Fibroblast of skin of scalp (primary cell): ENCODE measurements at regions not wholly inside any gene's neighbourhood (a gene's known extent, or its start where the extent isn't known, plus 50 kb on each side); places are given as distances from the start of the nearest gene placed in this dataset.
A peak's percentile ranks its signal among the peaks of the same experiment; 100 is the strongest.
"Not testable (repeated sequence)": the region's sequence is repeated elsewhere in the genome, so short reads cannot be mapped to it uniquely, and the experiment has no call there.

Experiments
- DNase-seq: peaks from one replicate; pipeline ENCODE4 v3.0.0-alpha.2; 2013

DNA sequence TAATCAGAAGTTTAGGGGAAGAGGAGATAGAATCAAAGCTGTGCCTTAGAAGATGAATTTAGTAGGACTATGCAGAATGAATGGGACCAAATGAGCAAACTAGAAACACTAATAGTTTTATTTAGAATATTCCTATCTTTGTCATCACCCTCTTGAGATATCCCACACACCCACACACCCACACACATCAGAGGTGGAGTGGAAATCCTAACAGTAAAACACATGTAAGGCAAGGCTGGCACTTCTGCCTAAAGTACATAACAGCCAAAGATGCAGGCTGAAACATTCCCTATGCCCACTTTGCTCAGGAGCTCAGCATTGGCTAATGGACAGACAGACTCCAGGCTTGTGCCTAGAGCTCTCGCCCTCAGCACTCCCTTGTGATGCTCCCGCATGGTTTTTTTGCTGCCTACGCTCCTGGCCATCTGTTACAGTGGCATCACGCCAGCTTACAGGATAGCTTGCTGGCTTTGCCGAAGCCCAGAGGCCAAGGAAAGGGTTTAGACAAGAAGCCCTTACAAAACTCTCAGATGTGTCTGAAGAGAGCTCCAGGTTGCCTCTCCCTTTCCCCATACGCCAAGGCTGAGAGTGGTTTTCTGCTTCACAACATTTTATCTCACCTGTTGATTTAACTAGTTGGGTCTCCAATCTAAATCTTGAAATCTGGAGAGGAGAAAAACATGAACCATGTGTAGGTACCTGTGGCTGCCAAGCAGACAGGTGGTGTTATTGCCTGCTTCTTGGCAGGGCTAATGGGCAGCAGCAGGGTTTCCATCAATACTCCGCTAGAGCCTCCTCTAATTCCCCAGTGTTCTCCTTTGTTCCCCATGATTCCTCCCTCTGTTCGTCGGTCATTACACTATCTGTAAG lies 282.6 kb upstream of the ID4 start:
- no peak for DNase-seq

DNA sequence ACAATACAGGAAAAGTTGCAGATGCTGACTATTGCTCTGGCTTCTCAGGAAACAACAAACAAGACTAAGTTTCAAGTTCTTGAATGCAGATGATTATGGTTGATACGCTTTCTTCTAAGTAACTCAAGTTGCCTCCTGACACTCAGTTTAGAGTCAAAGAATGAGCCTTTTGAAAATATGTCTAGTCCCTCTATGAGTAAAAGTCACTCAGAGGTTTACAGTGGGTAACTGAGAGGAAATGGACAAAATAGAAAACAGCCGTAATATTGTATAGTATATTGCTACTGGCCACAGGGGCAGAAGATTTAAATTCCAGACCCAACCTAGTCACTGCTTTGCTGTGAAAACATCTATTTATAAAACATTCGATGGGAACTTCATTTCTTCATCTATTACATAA lies 280.0 kb upstream of the ID4 start:
- no peak for DNase-seq

DNA sequence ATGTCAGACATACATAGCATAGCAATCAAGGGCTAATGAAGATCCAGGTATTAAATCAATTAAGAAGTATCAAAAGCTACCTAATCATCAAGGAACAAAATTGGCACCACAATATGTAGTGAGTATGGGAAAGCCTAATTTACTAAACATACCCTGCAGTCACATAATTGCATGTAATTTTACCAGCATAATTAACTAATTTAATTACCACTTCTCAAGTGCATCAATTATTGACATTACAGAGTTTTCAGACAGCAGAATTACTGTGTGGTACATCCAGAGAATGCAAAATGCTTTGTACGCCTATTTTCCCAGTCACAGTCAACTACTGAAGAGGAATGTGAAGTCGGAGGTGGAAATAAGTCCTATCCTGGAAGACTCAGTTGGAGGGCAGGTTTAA lies 279.0 kb upstream of the ID4 start:
- no peak for DNase-seq

DNA sequence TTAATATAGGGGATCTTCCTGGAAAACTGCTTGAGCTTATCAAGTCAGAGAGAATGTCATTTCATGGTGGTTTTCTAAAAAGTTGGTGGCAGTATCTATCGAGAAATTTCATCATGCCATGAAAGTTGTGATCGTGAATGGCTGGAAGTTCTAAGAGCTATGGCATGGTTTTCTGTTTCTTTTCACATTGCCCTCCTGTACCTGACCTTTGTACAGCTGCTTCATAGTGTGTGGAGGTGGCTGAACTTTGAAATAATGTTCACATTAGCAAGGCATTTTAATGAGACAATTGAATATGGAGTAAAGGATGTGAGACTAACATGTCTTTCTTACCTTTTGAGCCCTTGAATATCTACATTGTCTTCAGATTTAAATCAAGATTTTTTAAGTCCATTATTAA lies 278.2 kb upstream of the ID4 start:
- no peak for DNase-seq

DNA sequence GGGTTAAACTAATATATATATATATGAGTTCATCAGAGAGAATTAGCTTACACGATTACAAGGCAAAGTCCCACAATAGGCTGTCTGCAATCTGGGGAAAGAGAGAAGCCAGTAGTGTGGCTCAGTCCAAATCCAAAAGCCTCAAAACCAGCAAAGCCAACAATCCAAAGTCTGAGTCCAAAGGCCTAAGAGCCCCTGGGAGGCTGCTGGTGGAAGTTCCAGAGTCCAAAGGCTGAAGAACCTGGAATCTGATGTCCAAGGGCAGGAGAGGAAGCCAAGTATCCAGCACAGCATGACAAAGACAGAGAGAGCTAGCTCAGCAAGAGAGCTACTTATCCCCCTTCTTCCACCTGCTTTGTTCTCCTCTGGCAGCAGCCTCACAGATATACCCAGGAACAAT lies 274.7 kb upstream of the ID4 start:
- no peak for DNase-seq

DNA sequence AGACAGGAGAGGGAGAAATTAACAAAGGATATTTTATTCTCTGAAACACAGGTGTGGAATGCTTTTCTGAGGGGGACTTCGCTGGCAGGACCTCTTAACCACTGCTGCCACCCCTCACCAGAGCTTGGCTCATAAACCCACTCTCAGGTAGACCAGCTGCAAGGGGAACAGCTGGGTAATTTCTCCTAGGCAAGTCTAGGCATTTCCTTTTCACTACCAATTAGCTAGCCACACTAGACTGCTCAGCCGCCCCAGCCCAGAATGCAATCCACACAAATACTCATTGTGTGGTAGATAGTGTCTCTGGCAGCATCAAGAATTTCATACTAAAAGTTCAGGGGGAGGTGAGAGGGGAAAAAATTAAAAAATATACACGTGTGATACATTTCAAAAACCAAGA lies 267.6 kb upstream of the ID4 start:
- DNase-seq, result no peak

DNA sequence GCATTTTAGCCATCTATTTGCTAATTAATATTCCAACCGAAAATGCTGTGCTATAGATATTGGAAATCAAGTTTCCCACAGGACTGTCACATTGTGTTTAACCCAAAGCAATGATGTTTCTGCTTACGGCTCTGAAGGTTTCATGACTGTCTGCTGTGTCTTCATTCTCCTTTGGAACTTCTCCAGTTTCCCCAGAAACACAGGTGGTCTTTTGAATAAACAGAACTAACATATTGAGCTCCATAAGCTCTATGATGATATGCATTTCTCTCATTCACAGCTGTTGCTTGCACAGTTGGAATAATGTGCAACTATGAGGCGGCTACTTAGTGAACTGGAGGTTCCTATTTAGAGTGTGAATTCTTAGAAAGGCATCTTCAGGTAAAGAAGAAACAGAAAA lies 266.0 kb upstream of the ID4 start:
- no peak for DNase-seq

DNA sequence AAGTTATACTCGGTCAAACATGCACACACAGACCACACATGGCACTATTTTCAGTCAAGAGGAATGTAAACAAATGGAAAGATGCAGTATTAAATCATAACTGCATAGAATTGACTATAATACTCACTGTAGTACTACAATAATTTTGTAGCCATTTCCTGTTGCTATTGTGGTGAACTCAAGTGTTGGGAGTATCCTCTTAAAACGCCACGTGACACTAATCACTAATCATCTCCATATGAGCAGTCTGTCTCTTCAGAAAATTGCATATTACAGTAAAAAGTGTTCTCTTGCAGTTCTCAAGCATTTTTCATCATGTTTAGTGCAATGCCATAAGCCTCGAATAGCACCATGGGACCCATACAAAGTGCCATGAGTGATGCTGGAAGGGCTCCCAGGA lies 258.7 kb upstream of the ID4 start:
- DNase-seq, result peak; percentile 87

DNA sequence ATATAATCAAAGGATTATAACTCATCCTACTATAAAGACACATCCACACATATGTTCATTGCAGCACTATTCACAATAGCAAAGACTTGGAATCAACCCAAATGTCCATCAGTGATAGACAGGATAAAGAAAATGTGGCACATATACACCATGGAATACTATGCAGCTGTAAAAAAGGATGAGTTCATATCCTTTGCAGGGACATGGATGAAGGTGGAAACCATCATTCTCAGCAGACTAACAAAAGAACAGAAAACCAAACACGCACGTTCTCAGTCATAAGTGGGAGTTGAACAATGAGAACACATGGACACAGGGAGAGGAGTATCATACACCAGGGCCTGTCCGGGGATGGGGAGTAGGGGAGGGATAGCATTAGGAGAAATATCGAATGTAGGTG lies 253.0 kb upstream of the ID4 start:
- DNase-seq, result not testable (repeated sequence)

DNA sequence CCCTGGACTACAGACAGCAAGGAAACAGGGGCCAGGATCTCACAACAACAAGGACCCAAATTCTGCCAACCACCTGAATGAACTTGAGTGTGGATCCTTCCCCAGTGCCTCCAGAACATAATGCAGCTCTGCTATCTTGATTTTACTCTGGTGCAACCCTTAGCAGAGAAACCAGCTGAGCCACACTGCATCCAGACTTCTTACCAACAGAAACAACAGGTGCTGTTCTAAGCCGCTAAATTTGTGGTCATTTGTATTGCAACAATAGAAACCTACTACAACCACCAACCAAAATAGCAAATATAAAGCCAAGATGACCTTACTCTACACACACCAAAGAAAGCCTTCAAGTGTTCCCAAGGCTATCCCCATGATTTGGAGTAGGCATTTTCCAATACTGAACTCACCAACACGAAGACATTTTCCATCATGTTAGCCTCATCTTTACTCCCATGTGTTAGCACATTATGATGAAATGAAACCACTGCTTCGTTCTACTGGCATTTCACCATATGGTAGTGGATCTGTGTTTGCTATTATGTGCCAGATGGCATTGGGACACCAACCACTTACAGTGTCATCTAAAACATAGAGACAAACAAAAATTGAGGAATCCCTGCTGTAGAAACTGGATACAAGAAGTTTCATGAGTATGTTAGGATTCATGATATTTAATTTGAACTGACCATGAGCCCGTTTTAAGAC lies 249.8 kb upstream of the ID4 start:
- no peak for DNase-seq

DNA sequence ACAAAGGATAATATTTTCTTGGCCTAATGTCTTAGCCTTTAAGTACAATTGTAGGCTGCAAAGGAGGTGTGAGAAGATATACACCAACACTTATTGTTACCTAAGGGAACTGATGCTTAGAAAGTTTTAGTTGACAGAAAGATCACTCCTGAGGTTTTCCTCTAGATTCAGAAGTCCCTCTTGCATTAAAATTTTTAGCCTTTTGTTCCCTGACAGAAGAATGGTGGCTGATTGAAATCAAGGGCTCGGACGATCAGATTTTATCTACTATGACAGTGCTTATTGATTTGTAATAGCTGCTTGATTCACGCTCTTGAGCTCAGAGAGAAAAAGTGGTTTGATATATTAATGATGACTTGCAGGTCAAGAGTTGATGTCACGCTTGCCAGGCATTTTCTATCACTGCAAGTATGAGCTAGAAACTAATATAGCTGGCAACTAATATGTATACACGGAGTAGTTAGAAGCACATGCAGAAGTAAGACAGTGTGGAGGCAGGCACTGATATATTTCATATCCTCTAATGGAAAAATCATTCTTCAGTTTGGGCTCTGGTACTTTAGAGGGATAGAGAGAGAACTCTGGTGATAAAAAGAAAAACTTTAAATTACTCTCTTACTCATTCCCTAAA lies 246.6 kb upstream of the ID4 start:
- no peak for DNase-seq

DNA sequence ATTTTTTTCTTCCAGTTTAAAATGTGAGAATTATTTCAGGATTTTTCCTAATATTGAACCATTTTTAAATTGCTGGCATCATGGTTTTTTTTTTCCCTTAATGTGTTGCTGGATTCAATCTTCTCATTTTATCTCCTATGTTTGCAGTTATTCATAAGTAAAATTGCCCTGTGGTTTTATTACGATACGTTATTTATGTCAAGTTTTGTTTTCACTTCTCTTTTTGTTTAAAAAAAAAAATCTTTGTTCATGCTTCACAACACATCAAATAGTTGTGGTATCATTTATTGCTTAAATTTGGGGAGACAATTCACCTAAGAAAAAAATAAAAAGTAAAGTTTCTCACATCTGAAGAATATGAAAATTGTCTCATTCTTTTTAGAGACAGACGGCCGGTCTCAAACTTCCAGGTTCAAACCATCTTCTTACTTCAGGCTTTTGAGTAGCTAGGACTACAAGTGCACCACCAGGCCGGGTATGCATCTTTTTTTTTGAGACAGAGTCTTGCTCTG lies 239.3 kb upstream of the ID4 start:
- DNase-seq, result no peak

DNA sequence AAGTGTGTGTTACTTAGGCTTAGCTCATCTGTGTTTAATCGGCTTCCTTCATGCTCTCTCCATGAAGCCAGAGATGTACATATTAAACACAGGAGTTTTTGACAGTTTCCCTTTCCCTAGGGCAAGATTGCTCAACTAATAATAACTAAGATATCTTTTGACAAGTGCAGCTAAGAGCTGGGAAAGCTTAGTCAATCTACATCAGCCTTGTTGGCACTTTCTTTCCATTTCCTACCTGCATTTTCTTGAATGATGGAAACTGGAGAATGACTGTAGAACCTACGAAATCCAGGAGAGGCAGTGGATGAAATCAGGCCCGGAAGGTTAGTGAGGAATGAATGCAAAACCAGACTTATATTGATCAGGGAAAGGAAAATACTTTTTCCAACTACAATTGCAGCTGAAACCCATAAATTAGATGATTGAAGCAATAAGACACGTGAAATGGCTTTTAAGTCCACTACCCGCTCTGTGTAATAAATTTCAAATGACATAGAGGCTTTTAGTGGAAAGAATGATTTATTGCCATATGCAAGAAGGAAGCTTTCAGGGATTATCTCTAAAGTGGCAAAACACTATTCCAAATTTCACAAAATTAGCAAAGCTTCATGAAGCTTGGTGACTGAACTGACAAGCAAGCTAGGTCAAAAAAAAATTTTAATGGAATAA lies 237.2 kb upstream of the ID4 start:
- DNase-seq, result no peak

DNA sequence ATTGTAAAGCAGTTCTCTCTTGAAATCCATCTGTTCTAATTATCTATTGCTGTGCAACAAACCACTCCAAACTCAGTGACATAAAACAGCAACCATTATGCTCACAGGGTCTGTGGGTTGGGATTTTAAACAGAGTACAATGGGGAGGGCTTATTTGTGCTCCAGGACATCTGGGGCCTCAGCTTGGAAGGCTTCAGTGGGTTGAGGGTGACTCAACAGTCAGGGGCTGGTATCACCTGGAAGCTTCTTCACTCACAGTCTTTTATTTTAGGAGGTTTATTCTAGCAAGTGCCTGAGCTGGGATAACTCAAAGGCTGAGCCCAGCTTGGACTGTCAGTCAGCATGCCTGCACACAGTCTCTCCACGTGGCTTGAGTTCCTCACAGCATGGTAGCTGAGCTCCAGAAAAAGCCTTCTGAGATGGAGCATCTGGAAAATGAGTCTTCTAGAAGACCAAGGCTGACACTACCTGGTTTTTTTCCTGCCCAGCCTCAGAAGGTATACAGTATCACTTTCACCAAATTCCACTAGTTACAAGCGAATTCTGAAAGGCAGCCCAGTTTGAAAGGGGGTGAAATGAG lies 234.6 kb upstream of the ID4 start:
- DNase-seq, result no peak

DNA sequence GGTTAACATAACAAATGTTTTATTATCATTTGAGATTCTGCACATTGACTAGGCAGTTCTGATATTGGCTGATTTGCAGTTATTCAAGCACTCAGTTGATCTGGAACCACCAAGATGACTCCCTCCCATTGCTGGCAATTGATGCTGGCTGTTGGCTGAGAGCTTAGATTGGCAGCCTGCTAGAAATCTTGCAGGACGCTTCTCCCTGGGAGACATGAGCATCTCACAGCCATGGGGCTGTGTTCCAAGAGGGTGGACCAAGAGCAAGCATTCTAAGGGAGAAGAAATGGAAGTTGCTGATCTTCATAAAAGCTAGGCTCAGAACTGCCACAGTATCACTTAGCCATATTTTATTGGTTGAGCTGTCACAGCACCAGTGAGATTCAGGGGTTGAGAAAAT lies 233.4 kb upstream of the ID4 start:
- DNase-seq, result no peak

DNA sequence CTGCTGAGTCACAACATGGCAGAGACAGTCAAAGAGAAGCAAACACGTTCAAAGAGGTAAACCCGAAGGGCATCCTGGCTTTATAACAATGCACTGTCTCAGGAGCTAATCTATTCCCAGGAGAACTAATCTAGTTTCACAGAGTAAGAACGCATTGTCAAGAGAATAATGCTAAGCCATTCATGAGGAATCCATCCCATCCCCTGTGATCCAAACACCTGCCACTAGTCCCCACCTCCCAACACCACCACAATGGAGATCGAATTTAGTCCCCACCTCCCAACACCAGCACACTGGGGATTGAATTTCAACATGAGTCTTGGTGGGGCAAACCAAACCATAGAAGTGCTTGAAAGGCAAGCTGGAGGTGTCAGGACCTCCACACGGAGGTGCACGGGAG lies 231.5 kb upstream of the ID4 start:
- no peak for DNase-seq

DNA sequence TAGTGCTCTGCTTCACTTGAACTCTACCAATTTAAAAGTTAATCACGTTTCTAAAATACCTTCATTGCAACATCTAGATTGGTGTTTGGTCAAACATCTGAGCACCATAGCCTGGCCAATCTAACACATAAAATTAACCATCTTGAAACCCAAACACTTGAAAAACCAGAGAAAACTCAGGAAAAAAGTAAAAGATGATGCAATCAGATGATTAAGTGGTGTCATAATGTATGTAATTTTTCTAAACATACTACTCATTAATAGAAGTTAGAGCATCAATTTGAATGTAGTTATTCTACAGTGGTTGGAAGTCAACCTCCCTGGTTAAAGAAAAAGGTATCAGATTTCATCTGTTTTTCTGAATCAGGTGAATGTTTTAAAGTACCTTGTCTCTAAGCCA lies 228.6 kb upstream of the ID4 start:
- no peak for DNase-seq

DNA sequence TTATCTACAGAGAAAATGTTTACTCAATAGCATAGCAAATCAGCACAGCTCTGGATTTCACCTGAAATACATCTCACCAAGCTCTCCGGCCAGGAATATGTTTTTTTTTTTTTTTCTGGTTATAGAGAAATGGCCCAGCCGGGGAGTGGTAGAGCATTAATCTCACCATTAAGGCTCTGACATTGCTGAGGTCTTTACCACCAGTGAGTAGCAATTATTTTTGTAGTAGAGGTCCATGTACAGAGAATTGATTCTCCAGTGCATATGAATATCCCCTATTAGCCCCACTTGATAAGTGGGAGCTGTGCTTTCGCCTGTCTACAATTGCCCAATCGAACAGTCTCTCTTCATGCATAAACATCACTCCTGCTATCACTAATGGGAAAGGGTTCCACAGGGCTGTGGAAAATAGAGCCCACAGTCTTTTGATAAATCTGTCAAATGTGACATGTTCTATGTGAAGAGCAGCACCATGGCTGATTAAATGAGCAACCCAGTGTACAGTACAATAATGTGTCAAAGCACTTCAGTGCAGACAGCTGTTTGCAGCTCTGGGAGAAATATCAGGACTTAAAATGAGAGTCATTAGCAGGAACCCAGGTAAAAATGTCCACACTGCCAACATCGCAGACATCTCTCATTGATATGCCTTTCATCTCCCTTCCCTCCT lies 227.1 kb upstream of the ID4 start:
- no peak for DNase-seq

DNA sequence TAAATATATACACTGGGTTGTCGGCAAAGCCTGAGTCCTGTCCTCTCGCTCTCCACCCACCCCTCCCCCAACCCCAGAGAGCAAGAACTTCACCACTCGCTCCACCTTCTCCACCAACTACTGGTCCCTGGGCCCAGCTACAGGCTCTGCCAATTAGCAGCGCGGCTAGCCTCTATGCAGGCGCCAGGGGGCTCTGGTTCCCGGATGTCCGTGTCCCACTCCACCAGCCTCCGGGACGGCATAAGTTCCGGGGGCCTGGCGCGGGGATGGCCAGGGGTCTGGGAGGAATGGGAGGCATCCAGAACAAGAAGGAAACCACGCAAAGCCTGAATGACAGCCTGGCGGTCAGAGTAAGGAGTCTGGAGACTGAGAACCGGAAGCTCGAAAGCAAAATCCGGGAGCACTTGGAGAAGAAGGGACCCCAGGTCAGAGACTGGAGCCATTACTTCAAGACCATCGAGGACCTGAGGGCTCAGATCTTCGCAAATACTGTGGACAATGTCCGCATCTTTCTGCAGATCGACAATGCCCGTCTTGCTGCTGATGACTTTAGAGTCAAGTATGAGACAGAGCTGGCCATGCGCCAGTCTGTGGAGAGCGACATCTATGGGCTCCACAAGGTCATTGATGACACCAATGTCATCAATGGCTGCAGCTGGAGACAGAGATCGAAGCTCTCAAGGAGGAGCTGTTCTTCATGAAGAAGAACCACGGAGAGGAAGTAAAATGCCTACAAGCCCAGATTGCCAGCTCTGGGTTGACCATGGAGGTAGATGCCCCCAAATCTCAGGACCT lies 224.3 kb upstream of the ID4 start:
- not testable (repeated sequence) for DNase-seq

DNA sequence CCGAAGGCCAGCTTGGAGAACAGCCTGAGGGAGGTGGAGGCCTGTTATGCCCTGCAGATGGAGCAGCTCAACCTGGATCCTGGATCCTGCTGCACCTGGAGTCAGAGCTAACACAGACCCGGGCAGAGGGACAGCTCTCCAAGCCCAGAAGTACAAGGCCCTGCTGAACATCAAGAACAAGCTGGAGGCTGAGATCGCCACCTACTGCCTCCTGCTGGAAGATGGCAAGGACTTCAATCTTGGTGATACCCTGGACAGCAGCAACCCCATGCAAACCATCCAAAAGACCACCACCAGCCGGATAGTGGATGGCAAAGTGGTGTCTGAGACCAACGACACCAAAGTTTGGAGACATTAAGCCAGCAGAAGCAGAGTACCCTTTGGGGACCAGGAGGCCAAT lies 223.5 kb upstream of the ID4 start:
- no peak for DNase-seq

DNA sequence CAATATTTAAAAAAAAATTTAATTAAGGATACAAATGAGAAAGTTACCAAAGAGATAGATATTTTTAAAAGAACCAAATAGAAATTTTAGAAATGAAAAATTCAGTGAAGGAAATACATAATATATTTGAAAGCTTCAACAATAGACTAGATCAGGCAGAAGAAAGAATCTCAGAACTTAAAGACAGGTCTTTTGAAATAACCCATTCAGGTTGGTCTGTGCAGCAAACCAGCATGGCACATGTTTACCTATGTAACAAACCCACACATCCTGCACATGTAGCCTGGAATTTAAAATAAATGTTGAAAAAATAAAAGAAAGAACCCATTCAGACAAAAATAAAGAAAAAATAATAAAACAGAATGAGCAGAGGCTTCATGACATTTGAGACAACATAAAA lies 221.1 kb upstream of the ID4 start:
- DNase-seq, result no peak
